GM18520 (cell line): ENCODE measurements at regions not wholly inside any gene's neighbourhood (a gene's known extent, or its start where the extent isn't known, plus 50 kb on each side); places are given as distances from the start of the nearest gene placed in this dataset.
"Not testable (repeated sequence)": the region's sequence is repeated elsewhere in the genome, so short reads cannot be mapped to it uniquely, and the experiment has no call there.

Source experiments
- ATAC-seq: cut with Tn5 transposase; IDR thresholded peaks from one replicate; pipeline ENCODE4 v1.9.1; 2021; ENCODE audit not compliant: unreplicated experiment

- no peak for ATAC-seq
These were observed 486.4 kb downstream of the PLPP3 start for GRCh38 chr1:56092684-56093570.

- ATAC-seq: not testable (repeated sequence)
These were observed 489.5 kb downstream of the PLPP3 start for GRCh38 chr1:56089826-56090225.

GRCh38 chr1:56084246-56084645 lies 495.1 kb downstream of the PLPP3 start:
- no peak for ATAC-seq

- no peak for ATAC-seq
These were observed 497.6 kb downstream of the PLPP3 start for GRCh38 chr1:56081736-56082135.

- no peak for ATAC-seq
These were observed 498.2 kb downstream of the PLPP3 start for GRCh38 chr1:56081173-56081572.

GRCh38 chr1:56080123-56080522 lies 499.2 kb downstream of the PLPP3 start:
- ATAC-seq: no peak

GRCh38 chr1:56079391-56079790 lies 500.0 kb downstream of the PLPP3 start:
- no peak for ATAC-seq

- no peak for ATAC-seq
These were observed 502.2 kb downstream of the PLPP3 start for GRCh38 chr1:56077206-56077605.

- ATAC-seq: no peak
These were observed 505.2 kb downstream of the PLPP3 start for GRCh38 chr1:56074007-56074651.

GRCh38 chr1:56073614-56074006 lies 505.8 kb downstream of the PLPP3 start:
- no peak for ATAC-seq

- no peak for ATAC-seq
These were observed 506.2 kb downstream of the PLPP3 start for GRCh38 chr1:56073206-56073605.

GRCh38 chr1:56072310-56072709 lies 507.1 kb downstream of the PLPP3 start:
- ATAC-seq: no peak

- no peak for ATAC-seq
These were observed 508.0 kb downstream of the PLPP3 start for GRCh38 chr1:56071351-56071750.

- no peak for ATAC-seq
These were observed 508.8 kb downstream of the PLPP3 start for GRCh38 chr1:56070601-56071000.

GRCh38 chr1:56069824-56070223 lies 509.5 kb downstream of the PLPP3 start:
- ATAC-seq: no peak

- ATAC-seq: no peak
These were observed 510.5 kb downstream of the PLPP3 start for GRCh38 chr1:56068908-56069307.

GRCh38 chr1:56068210-56068609 lies 511.2 kb downstream of the PLPP3 start:
- no peak for ATAC-seq

- no peak for ATAC-seq
These were observed 513.6 kb downstream of the PLPP3 start for GRCh38 chr1:56065729-56066128.

- no peak for ATAC-seq
These were observed 514.7 kb downstream of the PLPP3 start for GRCh38 chr1:56064705-56065104.

- ATAC-seq: no peak
These were observed 515.9 kb downstream of the PLPP3 start for GRCh38 chr1:56063461-56063860.

GRCh38 chr1:56062625-56063024 lies 516.7 kb downstream of the PLPP3 start:
- no peak for ATAC-seq

GRCh38 chr1:56061824-56062223 lies 517.5 kb downstream of the PLPP3 start:
- no peak for ATAC-seq
